Sigmoid colon (tissue), 6 donors: ENCODE measurements at regions not wholly inside any gene's neighbourhood (a gene's known extent, or its start where the extent isn't known, plus 50 kb on each side); places are given as distances from the start of the nearest gene placed in this dataset.

ENCODE experiments used
- DNase-seq: peaks from one replicate; pipeline ENCODE4 v3.0.0-alpha.2; 2019
- H3K27ac ChIP-seq, 4 donors: fragments of 200-600 bp; sonication (generic); one replicate each; pipeline ENCODE4 v1.5.1; 2016 to 2019; ENCODE audit warnings: mild to moderate bottlenecking in 1 of 4
- H3K27me3 ChIP-seq, 3 donors: fragments of 200-600 bp; sonication (generic); one replicate each; pipeline ENCODE4 v1.5.1; 2019; ENCODE audit warnings: mild to moderate bottlenecking in 1 of 3
- H3K36me3 ChIP-seq, 4 donors: fragments of 200-600 bp; sonication (generic); one replicate each; pipeline ENCODE4 v1.5.1; 2016 to 2019
- H3K4me1 ChIP-seq, 4 donors: fragments of 200-600 bp; sonication (generic); one replicate each; pipeline ENCODE4 v1.5.1; 2017 to 2019
- H3K4me3 ChIP-seq, 4 donors: fragments of 200-600 bp; sonication (generic); one replicate each; pipeline ENCODE4 v1.5.1; 2017 to 2019; ENCODE audit warnings: mild to moderate bottlenecking in 2 of 4, moderate library complexity in 1 of 4
- H3K9me3 ChIP-seq, 4 donors: fragments of 200-600 bp in 3 of 4; sonication (generic) in 3 of 4; one replicate each; pipeline versions ENCODE4 v1.5.1 to v1.6.1; 2013 to 2019
- CTCF ChIP-seq, 4 experiments: fragments of 450-650 bp in 3 of 4; fragments of 200-600 bp in 1 of 4; IDR thresholded peaks; one replicate each; pipeline ENCODE4 v1.5.1; 2016 to 2019; ENCODE audit warnings: antibody characterized with exemption in 4 of 4, mild to moderate bottlenecking in 3 of 4, moderate library complexity in 2 of 4
- EP300 ChIP-seq, 4 donors: sonication (generic); formaldehyde crosslinking; IDR thresholded peaks; one replicate each; pipeline ENCODE4 v1.6.1; 2017; ENCODE audit warnings: antibody characterized with exemption in 4 of 4
- POLR2A ChIP-seq, 2 donors: fragments of 450-650 bp; IDR thresholded peaks; one replicate each; pipeline ENCODE4 v1.6.1; 2016; ENCODE audit warnings: antibody characterized with exemption in 2 of 2, mild to moderate bottlenecking in 2 of 2, moderate library complexity in 2 of 2
- POLR2AphosphoS5 ChIP-seq, 4 donors: sonication (generic); formaldehyde crosslinking; IDR thresholded peaks; one replicate each; pipeline ENCODE4 v1.6.1; 2017; ENCODE audit warnings: antibody characterized with exemption in 4 of 4
- WGBS, 2 donors: extraction: QIAGEN DNeasy Blood & Tissue Kit; methylation state at CpG; one replicate each; pipeline ENCODE4 v1.1.7; 2013; 5-methylcytosine and 5-hydroxymethylcytosine counted together
- intact Hi-C: fragments of 100-400 bp; cut with DNase I; formaldehyde crosslinking; loops from one replicate; pipeline ENCODE4 v1.15.1; 2023
- donor health status: healthy with polysubstance abuse.
- donor health status: healthy.

GRCh38 chr12:41956353-41956752, 188.3 kb downstream of the GXYLT1 start:
- no peak overlapping the region for H3K27ac ChIP-seq
- DNase-seq: no peak
- H3K4me3 ChIP-seq: no peak overlapping the region
- 74% methylated on average over 2 of the region's 2 CpGs for WGBS, 2 donors
- H3K9me3 ChIP-seq: no peaks in the 10 kb centered on the region
- H3K27me3 ChIP-seq: no peaks in the 10 kb centered on the region
- no peaks in the 10 kb centered on the region for H3K36me3 ChIP-seq
- TF ChIP-seq POLR2A (IDR thresholded peaks at IDR 0.05): no peak
- no peak for TF ChIP-seq EP300 (IDR thresholded peaks at IDR 0.05)
- TF ChIP-seq CTCF (IDR thresholded peaks at IDR 0.05): no peak
- no peak for TF ChIP-seq POLR2AphosphoS5 (IDR thresholded peaks at IDR 0.05)
- no peaks in the 10 kb centered on the region for H3K4me1 ChIP-seq
- intact Hi-C loops: no loop called here

DNA sequence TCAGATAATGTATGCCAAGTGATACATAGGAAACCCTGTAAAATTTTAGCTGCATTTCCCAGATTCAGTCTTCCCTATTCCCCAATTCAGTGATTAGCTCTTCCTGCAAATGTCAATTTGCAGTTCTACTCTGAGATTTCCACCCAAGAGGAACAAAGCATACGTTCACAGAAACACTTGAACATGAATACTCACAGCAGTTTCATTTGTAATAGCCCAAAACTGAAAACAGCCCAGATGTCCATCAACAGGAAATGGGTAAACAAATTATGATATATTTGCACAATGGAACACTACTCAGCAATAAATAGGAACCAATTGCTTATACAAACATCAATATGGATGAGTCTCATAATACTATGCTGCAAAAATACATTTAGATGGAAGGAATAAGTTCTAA, 194.2 kb downstream of the GXYLT1 start:
- Histone ChIP-seq H3K36me3 (no peaks in the 10 kb centered on the region), H3K27me3 (no peaks in the 10 kb centered on the region), H3K27ac (no peak overlapping the region), H3K4me1 (no peaks in the 10 kb centered on the region), H3K9me3 (peaks cover 0 to 11% (median 0%) of the 10 kb centered on the region in 4 donors), H3K4me3 (no peak overlapping the region)
- no peak for DNase-seq
- 30 to 64% methylated on average over 1 of the region's 1 CpG for WGBS, 2 donors
- no peak for TF ChIP-seq POLR2A (IDR thresholded peaks at IDR 0.05)
- no peak for TF ChIP-seq CTCF (IDR thresholded peaks at IDR 0.05)
- TF ChIP-seq POLR2AphosphoS5 (IDR thresholded peaks at IDR 0.05): no peak
- no peak for TF ChIP-seq EP300 (IDR thresholded peaks at IDR 0.05)
- intact Hi-C loops: no loop called here

DNA sequence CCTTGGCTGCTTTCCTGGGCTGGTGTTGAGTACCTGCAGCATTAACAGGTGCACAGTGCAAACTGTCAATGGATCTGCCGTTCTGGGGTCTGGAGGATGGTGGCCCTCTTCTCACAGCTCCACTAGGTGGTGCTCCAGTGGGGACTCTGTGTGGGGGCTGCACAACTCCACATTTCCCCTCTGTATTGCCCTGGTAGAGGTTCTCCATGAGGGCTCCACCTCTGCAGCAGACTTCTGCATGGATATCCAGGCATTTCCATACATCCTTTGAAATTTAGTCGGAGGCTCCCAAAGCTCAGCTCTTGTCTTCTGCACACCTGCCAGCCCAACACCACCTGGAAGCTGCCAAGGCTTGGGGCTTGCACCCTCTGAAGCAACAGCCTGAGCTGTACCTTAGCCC, 198.6 kb downstream of the GXYLT1 start:
- H3K36me3 ChIP-seq: no peaks in the 10 kb centered on the region
- intact Hi-C loops: no loop called here
- H3K4me3 ChIP-seq: no peak overlapping the region
- H3K27me3 ChIP-seq: no peaks in the 10 kb centered on the region
- DNase-seq: no peak
- TF ChIP-seq EP300 (IDR thresholded peaks at IDR 0.05): no peak
- TF ChIP-seq CTCF (IDR thresholded peaks at IDR 0.05): no peak
- no peak for TF ChIP-seq POLR2AphosphoS5 (IDR thresholded peaks at IDR 0.05)
- TF ChIP-seq POLR2A (IDR thresholded peaks at IDR 0.05): no peak
- 96% methylated on average over 2 of the region's 2 CpGs for WGBS, 2 donors
- H3K4me1 ChIP-seq: peaks cover 0 to 9% (median 0%) of the 10 kb centered on the region in 4 donors
- peaks cover 0 to 11% (median 0%) of the 10 kb centered on the region in 4 donors for H3K9me3 ChIP-seq
- H3K27ac ChIP-seq: no peak overlapping the region

DNA sequence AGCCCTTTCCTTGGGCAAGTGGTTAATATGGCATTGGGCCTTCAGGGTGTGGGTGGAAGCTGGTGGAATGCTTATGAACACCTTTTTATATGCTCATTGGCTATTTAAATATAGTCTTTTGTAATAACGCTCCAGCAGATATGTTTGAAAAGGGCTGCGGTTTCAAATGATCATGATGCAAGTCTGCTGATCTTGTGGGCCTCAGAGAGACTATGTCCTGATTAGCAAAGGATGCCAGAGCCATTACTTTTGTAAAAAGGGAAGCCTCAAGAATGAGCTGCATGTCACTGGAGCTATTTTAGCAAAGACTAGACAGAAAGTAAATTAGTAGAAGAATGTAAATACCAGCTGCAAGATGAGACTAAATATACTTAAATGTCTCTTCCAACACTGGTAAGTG, 200.5 kb downstream of the GXYLT1 start:
- H3K9me3 ChIP-seq: peaks cover 0 to 11% (median 0%) of the 10 kb centered on the region in 4 donors
- DNase-seq: no peak
- no peak overlapping the region for H3K4me3 ChIP-seq
- peaks cover 0 to 9% (median 0%) of the 10 kb centered on the region in 4 donors for H3K4me1 ChIP-seq
- H3K27ac ChIP-seq: no peak overlapping the region
- H3K36me3 ChIP-seq: no peaks in the 10 kb centered on the region
- intact Hi-C loops: no loop called here
- H3K27me3 ChIP-seq: no peaks in the 10 kb centered on the region
- 86 to 89% methylated on average over 2 of the region's 2 CpGs for WGBS, 2 donors
- TF ChIP-seq EP300 (IDR thresholded peaks at IDR 0.05) (no peak), POLR2A (IDR thresholded peaks at IDR 0.05) (no peak), POLR2AphosphoS5 (IDR thresholded peaks at IDR 0.05) (no peak), CTCF (IDR thresholded peaks at IDR 0.05) (no peak)

DNA sequence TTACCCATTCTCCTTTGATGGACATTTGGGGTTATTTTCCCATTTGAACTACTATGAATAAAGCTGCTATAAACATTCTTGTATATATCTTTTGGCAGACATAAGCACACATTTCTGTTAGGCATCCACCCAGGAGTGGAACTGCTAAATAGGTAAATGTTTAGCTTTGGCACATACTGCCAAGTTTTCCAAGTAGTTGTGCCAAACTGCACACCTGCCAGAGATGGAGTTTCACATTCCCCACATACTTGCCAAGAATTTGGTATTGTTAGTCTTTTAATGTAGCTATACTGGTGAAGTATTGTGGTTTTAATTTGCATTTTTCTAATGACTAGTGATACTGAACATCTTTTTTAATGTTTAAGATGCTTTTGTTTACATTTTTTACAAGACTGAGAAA, 201.0 kb downstream of the GXYLT1 start:
- DNase-seq: no peak
- Histone ChIP-seq H3K4me1 (peaks cover 0 to 9% (median 0%) of the 10 kb centered on the region in 4 donors), H3K9me3 (peaks cover 0 to 11% (median 0%) of the 10 kb centered on the region in 4 donors), H3K36me3 (no peaks in the 10 kb centered on the region), H3K27ac (no peak overlapping the region), H3K27me3 (no peaks in the 10 kb centered on the region), H3K4me3 (no peak overlapping the region)
- no peak for TF ChIP-seq CTCF (IDR thresholded peaks at IDR 0.05)
- intact Hi-C loops: no loop called here
